Keratinocyte (primary cell): ENCODE measurements at regions not wholly inside any gene's neighbourhood (a gene's known extent, or its start where the extent isn't known, plus 50 kb on each side); places are given as distances from the start of the nearest gene placed in this dataset.

ENCODE experiments used
- DNase-seq: peaks from one replicate; pipeline ENCODE4 v3.0.0-alpha.2; 2011; ENCODE audit warnings: low read depth, missing footprints, low spot score
- FAIRE-seq: peaks from 2 replicates; lab custom pipeline; 2011; peaks lifted over from hg19 to GRCh38; lab: Jason Lieb, UNC
- H2AFZ ChIP-seq: 2 replicates; pipeline ENCODE4 v1.6.0; 2012; ENCODE audit warnings: low read length, control low read depth, inconsistent platforms; ENCODE audit not compliant: control insufficient read depth
- H3K27ac ChIP-seq: 2 replicates; pipeline ENCODE4 v1.5.1; 2011; ENCODE audit warnings: low read length; ENCODE audit not compliant: control insufficient read depth, insufficient read depth
- H3K27me3 ChIP-seq: 3 replicates; pipeline ENCODE4 v1.6.0; 2011; ENCODE audit warnings: low read length; ENCODE audit not compliant: control insufficient read depth, insufficient read depth; ENCODE audit errors: extremely low read depth
- H3K36me3 ChIP-seq, 2 experiments: 2 replicates in 1 of 2; 3 replicates in 1 of 2; pipeline ENCODE4 v1.5.1; 2011; ENCODE audit warnings: low read length in 2 of 2, mild to moderate bottlenecking in 1 of 2; ENCODE audit not compliant: control insufficient read depth in 2 of 2, insufficient read depth in 2 of 2; ENCODE audit errors: extremely low read depth in 1 of 2
- H3K4me1 ChIP-seq: 3 replicates; pipeline ENCODE4 v1.5.1; 2011; ENCODE audit warnings: low read length; ENCODE audit not compliant: control insufficient read depth, insufficient read depth; ENCODE audit errors: extremely low read depth
- H3K4me2 ChIP-seq: 3 replicates; pipeline ENCODE4 v1.6.0; 2011; ENCODE audit warnings: low read depth, low read length; ENCODE audit not compliant: control insufficient read depth, insufficient read depth; ENCODE audit errors: extremely low read depth
- H3K4me3 ChIP-seq, 3 experiments: fragments of 200-600 bp in 1 of 3; sonication (generic) in 1 of 3; 2 replicates in 2 of 3; 3 replicates in 1 of 3; pipeline ENCODE4 v1.5.1; 2011 to 2016; ENCODE audit warnings: low read length in 3 of 3, mild to moderate bottlenecking in 3 of 3, control low read depth in 2 of 3, inconsistent platforms in 1 of 3, low read depth in 1 of 3, mixed read lengths in 1 of 3, mixed run types in 1 of 3, moderate library complexity in 1 of 3; ENCODE audit not compliant: control insufficient read depth in 2 of 3, insufficient read depth in 2 of 3; ENCODE audit errors: extremely low read depth in 1 of 3
- H3K79me2 ChIP-seq: 2 replicates; pipeline ENCODE4 v1.6.0; 2012; ENCODE audit warnings: low read length; ENCODE audit not compliant: control insufficient read depth, insufficient read depth
- H3K9ac ChIP-seq: 3 replicates; pipeline ENCODE4 v1.6.0; 2011; ENCODE audit warnings: low read length; ENCODE audit not compliant: control insufficient read depth, insufficient read depth; ENCODE audit errors: extremely low read depth
- H3K9me1 ChIP-seq: 3 replicates; pipeline ENCODE4 v1.6.0; 2011; ENCODE audit warnings: low read length; ENCODE audit not compliant: control insufficient read depth, insufficient read depth; ENCODE audit errors: extremely low read depth
- H3K9me3 ChIP-seq: 2 replicates; pipeline ENCODE4 v1.5.1; 2012; ENCODE audit warnings: low read depth, low read length; ENCODE audit not compliant: control insufficient read depth
- H4K20me1 ChIP-seq: 3 replicates; pipeline ENCODE4 v1.6.0; 2011; ENCODE audit warnings: low read length; ENCODE audit not compliant: control insufficient read depth, insufficient read depth; ENCODE audit errors: extremely low read depth
- CTCF ChIP-seq, 3 experiments: IDR thresholded peaks in 1 of 3; conservative IDR thresholded peaks in 1 of 3; optimal IDR thresholded peaks in 1 of 3; 2 replicates in 2 of 3; 3 replicates in 1 of 3; pipeline versions ENCODE3 to v1.5.1; 2011; ENCODE audit warnings: low read length in 3 of 3, mild to moderate bottlenecking in 3 of 3, moderate library complexity in 2 of 3, control low read depth in 1 of 3, inconsistent platforms in 1 of 3; ENCODE audit not compliant: insufficient read depth in 2 of 3; ENCODE audit errors: extremely low read depth in 1 of 3
- EZH2 ChIP-seq: IDR thresholded peaks from one replicate; pipeline ENCODE4 v1.6.1; 2012; ENCODE audit warnings: inconsistent platforms, mild to moderate bottlenecking, low read length, moderate library complexity
- dilution Hi-C: fragments of 300-500 bp; cut with MboI; formaldehyde crosslinking; loops from one replicate; pipeline ENCODE4 v1.7.0; 2020; ENCODE audit warnings: low sequenced_read_pairs; ENCODE audit not compliant: extremely low pct_ligation_motif_present

GRCh38 chr4:1589098-1589497 lies 95.0 kb downstream of the FAM53A start:
- Histone ChIP-seq H3K4me2 (no peak overlapping the region), H3K36me3 (no peaks in the 10 kb centered on the region), H3K9me1 (no peaks in the 10 kb centered on the region), H3K27me3 (peaks cover 11% of the 10 kb centered on the region), H3K79me2 (no peaks in the 10 kb centered on the region), H3K9me3 (peaks cover 5% of the 10 kb centered on the region), H3K4me1 (no peaks in the 10 kb centered on the region), H2AFZ (no peak overlapping the region), H3K27ac (no peak overlapping the region), H3K4me3 (no peak overlapping the region), H4K20me1 (no peaks in the 10 kb centered on the region), H3K9ac (no peak overlapping the region)
- FAIRE-seq (no peak), DNase-seq (no peak)
- no peak for TF ChIP-seq CTCF (optimal IDR thresholded peaks at IDR 0.05 in 1 of 3, IDR thresholded peaks at IDR 0.05 in 1 of 3, conservative IDR thresholded peaks at IDR 0.05 in 1 of 3; ENCODE audit: extremely low read depth in 1 of 3, insufficient read depth in 2 of 3, low read length in 3 of 3)
- TF ChIP-seq EZH2, result no peak
- dilution Hi-C loops, result no loop called here

GRCh38 chr4:1588306-1588705 lies 95.8 kb downstream of the FAM53A start:
- H3K27ac ChIP-seq, result no peak overlapping the region
- FAIRE-seq (no peak), DNase-seq (no peak)
- no peaks in the 10 kb centered on the region for H3K9me1 ChIP-seq
- H3K4me1 ChIP-seq, result no peaks in the 10 kb centered on the region
- no peak overlapping the region for H3K9ac ChIP-seq
- no peaks in the 10 kb centered on the region for H3K36me3 ChIP-seq
- H3K4me3 ChIP-seq, result no peak overlapping the region
- peaks cover 5% of the 10 kb centered on the region for H3K9me3 ChIP-seq
- H3K4me2 ChIP-seq, result no peak overlapping the region
- H3K27me3 ChIP-seq, result peaks cover 3% of the 10 kb centered on the region
- no peaks in the 10 kb centered on the region for H3K79me2 ChIP-seq
- H2AFZ ChIP-seq, result no peak overlapping the region
- H4K20me1 ChIP-seq, result no peaks in the 10 kb centered on the region
- dilution Hi-C loops, result no loop called here
- no peak for TF ChIP-seq CTCF (optimal IDR thresholded peaks at IDR 0.05 in 1 of 3, IDR thresholded peaks at IDR 0.05 in 1 of 3, conservative IDR thresholded peaks at IDR 0.05 in 1 of 3; ENCODE audit: extremely low read depth in 1 of 3, insufficient read depth in 2 of 3, low read length in 3 of 3)
- no peak for TF ChIP-seq EZH2
